Breast epithelium (tissue), 3 donors: ENCODE measurements at regions not wholly inside any gene's neighbourhood (a gene's known extent, or its start where the extent isn't known, plus 50 kb on each side); places are given as distances from the start of the nearest gene placed in this dataset.

Experiments used
- POLR2A ChIP-seq: fragments of 450-650 bp; IDR thresholded peaks from one replicate; pipeline ENCODE4 v1.6.1; 2016; ENCODE audit warnings: antibody characterized with exemption, mild to moderate bottlenecking, moderate library complexity
- POLR2AphosphoS5 ChIP-seq, 3 donors: sonication (generic); formaldehyde crosslinking; IDR thresholded peaks; one replicate each; pipeline ENCODE4 v1.6.1; 2017; ENCODE audit warnings: antibody characterized with exemption in 3 of 3
- TF ChIP-seq, protein P1 (sequence below), 3 donors: fragments of 450-650 bp; IDR thresholded peaks; one replicate each; pipeline ENCODE4 v1.5.1; 2016 to 2017; ENCODE audit warnings: antibody characterized with exemption in 3 of 3, mild to moderate bottlenecking in 3 of 3, moderate library complexity in 3 of 3

DNA sequence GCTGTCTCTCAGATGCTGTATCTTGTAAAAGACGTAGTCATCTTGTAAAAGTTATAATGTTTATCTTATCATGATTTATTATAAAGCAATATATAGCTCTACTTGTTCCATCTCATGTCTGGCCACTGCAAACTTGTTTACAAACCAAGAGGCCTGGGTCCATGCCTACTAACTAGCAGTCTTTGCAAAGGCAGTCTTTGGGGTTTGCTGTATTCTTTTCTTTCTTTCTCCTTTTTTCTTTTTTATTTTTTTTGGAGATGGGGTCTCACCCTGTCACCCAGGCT is 272.6 kb downstream of the GATA3 start:
- TF ChIP-seq, protein P1, sequence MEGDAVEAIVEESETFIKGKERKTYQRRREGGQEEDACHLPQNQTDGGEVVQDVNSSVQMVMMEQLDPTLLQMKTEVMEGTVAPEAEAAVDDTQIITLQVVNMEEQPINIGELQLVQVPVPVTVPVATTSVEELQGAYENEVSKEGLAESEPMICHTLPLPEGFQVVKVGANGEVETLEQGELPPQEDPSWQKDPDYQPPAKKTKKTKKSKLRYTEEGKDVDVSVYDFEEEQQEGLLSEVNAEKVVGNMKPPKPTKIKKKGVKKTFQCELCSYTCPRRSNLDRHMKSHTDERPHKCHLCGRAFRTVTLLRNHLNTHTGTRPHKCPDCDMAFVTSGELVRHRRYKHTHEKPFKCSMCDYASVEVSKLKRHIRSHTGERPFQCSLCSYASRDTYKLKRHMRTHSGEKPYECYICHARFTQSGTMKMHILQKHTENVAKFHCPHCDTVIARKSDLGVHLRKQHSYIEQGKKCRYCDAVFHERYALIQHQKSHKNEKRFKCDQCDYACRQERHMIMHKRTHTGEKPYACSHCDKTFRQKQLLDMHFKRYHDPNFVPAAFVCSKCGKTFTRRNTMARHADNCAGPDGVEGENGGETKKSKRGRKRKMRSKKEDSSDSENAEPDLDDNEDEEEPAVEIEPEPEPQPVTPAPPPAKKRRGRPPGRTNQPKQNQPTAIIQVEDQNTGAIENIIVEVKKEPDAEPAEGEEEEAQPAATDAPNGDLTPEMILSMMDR (IDR thresholded peaks at IDR 0.05), result no peak
- TF ChIP-seq POLR2AphosphoS5 (IDR thresholded peaks at IDR 0.05) (no peak), POLR2A (no peak)
